ENCODE measurements at regions not wholly inside any gene's neighbourhood (a gene's known extent, or its start where the extent isn't known, plus 50 kb on each side); places are given as distances from the start of the nearest gene placed in this dataset.

DNA sequence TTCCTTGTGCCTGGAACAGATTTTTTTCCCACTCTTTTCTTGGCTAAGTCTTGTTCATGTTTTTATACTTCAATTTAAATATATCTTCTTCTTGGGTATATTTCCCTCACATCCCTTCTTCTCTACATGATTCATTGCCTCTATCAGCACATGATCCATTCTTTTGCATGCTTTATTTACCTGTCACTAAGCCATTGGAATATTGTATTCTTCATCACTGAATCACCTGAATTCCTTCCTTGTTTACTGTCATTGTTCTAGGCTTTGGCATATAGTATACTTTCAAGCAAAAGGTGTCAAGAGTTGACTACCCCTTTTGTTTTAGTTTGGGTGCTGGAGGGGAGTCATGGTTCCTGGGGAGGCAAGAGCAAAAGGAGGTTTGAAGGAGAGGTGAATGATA lies 464.5 kb upstream of the LRRC7 start:
- Mint-ChIP-seq H3K4me1 (no peaks in the 10 kb centered on the region), H3K9me3 (peaks cover 31% of the 10 kb centered on the region), H3K27me3 (ENCODE audit: low read depth) (no peaks in the 10 kb centered on the region; the same call in 1 of the 2 replicates), H3K36me3 (peaks cover 29% of the 10 kb centered on the region), H3K4me3 (no peak overlapping the region), H3K27ac (no peak overlapping the region)
- no peak for DNase-seq (ENCODE audit: low spot score)
- ChIA-PET POLR2A (no interaction called here), CTCF (no interaction called here)
- TF ChIP-seq ZNF396 (CRISPR knock-in tag; IDR thresholded peaks at IDR 0.05; ENCODE audit: borderline replicate concordance), result no peak
- TF ChIP-seq HMGA2 (CRISPR knock-in tag; IDR thresholded peaks at IDR 0.05), result no peak
- no peak for TF ChIP-seq RELA (CRISPR knock-in tag; IDR thresholded peaks at IDR 0.05; ENCODE audit: borderline replicate concordance)
- no peak for TF ChIP-seq AFF4 (CRISPR knock-in tag; IDR thresholded peaks at IDR 0.05; ENCODE audit: borderline replicate concordance)
- no peak for TF ChIP-seq MXD4 (CRISPR knock-in tag; IDR thresholded peaks at IDR 0.05; ENCODE audit: borderline replicate concordance)
- no peak for TF ChIP-seq NFYB (CRISPR knock-in tag; conservative IDR thresholded peaks at IDR 0.05; ENCODE audit: low read depth)
- no peak for TF ChIP-seq ATF2 (CRISPR knock-in tag; IDR thresholded peaks at IDR 0.05; ENCODE audit: borderline replicate concordance, low read depth)
- TF ChIP-seq TCF7 (CRISPR knock-in tag; IDR thresholded peaks at IDR 0.05; ENCODE audit: low read depth), result no peak
- no peak for TF ChIP-seq TP53 (CRISPR knock-in tag; IDR thresholded peaks at IDR 0.05)
- TF ChIP-seq ZNF416 (CRISPR knock-in tag; IDR thresholded peaks at IDR 0.05), result no peak
- no peak for TF ChIP-seq FOXK1 (CRISPR knock-in tag; IDR thresholded peaks at IDR 0.05)
- no peak for TF ChIP-seq TEAD1 (CRISPR knock-in tag; IDR thresholded peaks at IDR 0.05)
- TF ChIP-seq ETV6 (CRISPR knock-in tag; IDR thresholded peaks at IDR 0.05), result no peak
- TF ChIP-seq IRF2 (CRISPR knock-in tag; IDR thresholded peaks at IDR 0.05; ENCODE audit: borderline replicate concordance, low read depth), result no peak
- no peak for TF ChIP-seq ZNF138 (CRISPR knock-in tag; conservative IDR thresholded peaks at IDR 0.05)
- no peak for TF ChIP-seq ZNF317 (CRISPR knock-in tag; IDR thresholded peaks at IDR 0.05; ENCODE audit: borderline replicate concordance, low read depth)
- TF ChIP-seq USF2 (CRISPR knock-in tag; IDR thresholded peaks at IDR 0.05), result no peak
- TF ChIP-seq ZBTB43 (CRISPR knock-in tag; IDR thresholded peaks at IDR 0.05), result no peak
- no peak for ATAC-seq

- ChIA-PET CTCF (no interaction called here), POLR2A (no interaction called here)
- no peak overlapping the region for H3K4me3 Mint-ChIP-seq
- TF ChIP-seq MYBL2 (CRISPR knock-in tag; IDR thresholded peaks at IDR 0.05) (no peak), ZNF138 (CRISPR knock-in tag; conservative IDR thresholded peaks at IDR 0.05) (no peak)
- TF ChIP-seq, protein P1, sequence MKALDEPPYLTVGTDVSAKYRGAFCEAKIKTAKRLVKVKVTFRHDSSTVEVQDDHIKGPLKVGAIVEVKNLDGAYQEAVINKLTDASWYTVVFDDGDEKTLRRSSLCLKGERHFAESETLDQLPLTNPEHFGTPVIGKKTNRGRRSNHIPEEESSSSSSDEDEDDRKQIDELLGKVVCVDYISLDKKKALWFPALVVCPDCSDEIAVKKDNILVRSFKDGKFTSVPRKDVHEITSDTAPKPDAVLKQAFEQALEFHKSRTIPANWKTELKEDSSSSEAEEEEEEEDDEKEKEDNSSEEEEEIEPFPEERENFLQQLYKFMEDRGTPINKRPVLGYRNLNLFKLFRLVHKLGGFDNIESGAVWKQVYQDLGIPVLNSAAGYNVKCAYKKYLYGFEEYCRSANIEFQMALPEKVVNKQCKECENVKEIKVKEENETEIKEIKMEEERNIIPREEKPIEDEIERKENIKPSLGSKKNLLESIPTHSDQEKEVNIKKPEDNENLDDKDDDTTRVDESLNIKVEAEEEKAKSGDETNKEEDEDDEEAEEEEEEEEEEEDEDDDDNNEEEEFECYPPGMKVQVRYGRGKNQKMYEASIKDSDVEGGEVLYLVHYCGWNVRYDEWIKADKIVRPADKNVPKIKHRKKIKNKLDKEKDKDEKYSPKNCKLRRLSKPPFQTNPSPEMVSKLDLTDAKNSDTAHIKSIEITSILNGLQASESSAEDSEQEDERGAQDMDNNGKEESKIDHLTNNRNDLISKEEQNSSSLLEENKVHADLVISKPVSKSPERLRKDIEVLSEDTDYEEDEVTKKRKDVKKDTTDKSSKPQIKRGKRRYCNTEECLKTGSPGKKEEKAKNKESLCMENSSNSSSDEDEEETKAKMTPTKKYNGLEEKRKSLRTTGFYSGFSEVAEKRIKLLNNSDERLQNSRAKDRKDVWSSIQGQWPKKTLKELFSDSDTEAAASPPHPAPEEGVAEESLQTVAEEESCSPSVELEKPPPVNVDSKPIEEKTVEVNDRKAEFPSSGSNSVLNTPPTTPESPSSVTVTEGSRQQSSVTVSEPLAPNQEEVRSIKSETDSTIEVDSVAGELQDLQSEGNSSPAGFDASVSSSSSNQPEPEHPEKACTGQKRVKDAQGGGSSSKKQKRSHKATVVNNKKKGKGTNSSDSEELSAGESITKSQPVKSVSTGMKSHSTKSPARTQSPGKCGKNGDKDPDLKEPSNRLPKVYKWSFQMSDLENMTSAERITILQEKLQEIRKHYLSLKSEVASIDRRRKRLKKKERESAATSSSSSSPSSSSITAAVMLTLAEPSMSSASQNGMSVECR (CRISPR knock-in tag; IDR thresholded peaks at IDR 0.05; ENCODE audit: borderline replicate concordance), result no peak
- TF ChIP-seq, protein P2, sequence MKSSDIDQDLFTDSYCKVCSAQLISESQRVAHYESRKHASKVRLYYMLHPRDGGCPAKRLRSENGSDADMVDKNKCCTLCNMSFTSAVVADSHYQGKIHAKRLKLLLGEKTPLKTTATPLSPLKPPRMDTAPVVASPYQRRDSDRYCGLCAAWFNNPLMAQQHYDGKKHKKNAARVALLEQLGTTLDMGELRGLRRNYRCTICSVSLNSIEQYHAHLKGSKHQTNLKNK (CRISPR knock-in tag; IDR thresholded peaks at IDR 0.05), result no peak
- TF ChIP-seq, protein P3, sequence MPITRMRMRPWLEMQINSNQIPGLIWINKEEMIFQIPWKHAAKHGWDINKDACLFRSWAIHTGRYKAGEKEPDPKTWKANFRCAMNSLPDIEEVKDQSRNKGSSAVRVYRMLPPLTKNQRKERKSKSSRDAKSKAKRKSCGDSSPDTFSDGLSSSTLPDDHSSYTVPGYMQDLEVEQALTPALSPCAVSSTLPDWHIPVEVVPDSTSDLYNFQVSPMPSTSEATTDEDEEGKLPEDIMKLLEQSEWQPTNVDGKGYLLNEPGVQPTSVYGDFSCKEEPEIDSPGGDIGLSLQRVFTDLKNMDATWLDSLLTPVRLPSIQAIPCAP (CRISPR knock-in tag; IDR thresholded peaks at IDR 0.05), result no peak
These were observed 463.9 kb upstream of the LRRC7 start for GRCh38 chr1:69103705-69104385.

More at GRCh38 chr1:69103705-69104385, 463.9 kb upstream of the LRRC7 start:
- H3K4me1 Mint-ChIP-seq, result no peaks in the 10 kb centered on the region
- ATAC-seq (no peak), DNase-seq (ENCODE audit: low spot score) (no peak)
- peaks cover 33% of the 10 kb centered on the region for H3K9me3 Mint-ChIP-seq
- H3K36me3 Mint-ChIP-seq, result peaks cover 29% of the 10 kb centered on the region
- no peaks in the 10 kb centered on the region; the same call in 1 of the 2 replicates for H3K27me3 Mint-ChIP-seq (ENCODE audit: low read depth)
- no peak overlapping the region for H3K27ac Mint-ChIP-seq

Data from WTC11 (cell line).